ENCODE measurements at regions not wholly inside any gene's neighbourhood (a gene's known extent, or its start where the extent isn't known, plus 50 kb on each side); places are given as distances from the start of the nearest gene placed in this dataset.

GRCh38 chr14:25140411-25140810 is 90.5 kb upstream of the STXBP6 start:
- no peak for DNase-seq (ENCODE audit: low spot score)

- no peak for DNase-seq (ENCODE audit: low spot score)
Measured at GRCh38 chr14:25136811-25137210, 86.9 kb upstream of the STXBP6 start.

GRCh38 chr14:25134184-25134583 is 84.2 kb upstream of the STXBP6 start:
- no peak for DNase-seq (ENCODE audit: low spot score)

- DNase-seq (ENCODE audit: low spot score) = peak; percentile 73
Measured at GRCh38 chr14:25132732-25133422, 82.9 kb upstream of the STXBP6 start.

GRCh38 chr14:25132094-25132493 is 82.1 kb upstream of the STXBP6 start:
- DNase-seq (ENCODE audit: low spot score) = no peak

- no peak for DNase-seq (ENCODE audit: low spot score)
Measured at GRCh38 chr14:25122843-25123242, 72.9 kb upstream of the STXBP6 start.

- no peak for DNase-seq (ENCODE audit: low spot score)
Measured at GRCh38 chr14:25122211-25122610, 72.3 kb upstream of the STXBP6 start.

GRCh38 chr14:25121337-25122129 is 71.6 kb upstream of the STXBP6 start:
- DNase-seq (ENCODE audit: low spot score) = no peak

- DNase-seq (ENCODE audit: low spot score) = no peak
Measured at GRCh38 chr14:25120261-25120660, 70.3 kb upstream of the STXBP6 start.

- no peak for DNase-seq (ENCODE audit: low spot score)
Measured at GRCh38 chr14:25118671-25119070, 68.7 kb upstream of the STXBP6 start.

GRCh38 chr14:25117342-25117741 is 67.4 kb upstream of the STXBP6 start:
- DNase-seq (ENCODE audit: low spot score) = no peak

- DNase-seq (ENCODE audit: low spot score) = no peak
Measured at GRCh38 chr14:25116607-25117006, 66.7 kb upstream of the STXBP6 start.

- DNase-seq (ENCODE audit: low spot score) = no peak
Measured at GRCh38 chr14:25113394-25113793, 63.4 kb upstream of the STXBP6 start.

- no peak for DNase-seq (ENCODE audit: low spot score)
Measured at GRCh38 chr14:25111061-25111601, 61.2 kb upstream of the STXBP6 start.

- no peak for DNase-seq (ENCODE audit: low spot score)
Measured at GRCh38 chr14:25110106-25110505, 60.2 kb upstream of the STXBP6 start.

- no peak for DNase-seq (ENCODE audit: low spot score)
Measured at GRCh38 chr14:25108959-25109358, 59.0 kb upstream of the STXBP6 start.

- DNase-seq (ENCODE audit: low spot score) = no peak
Measured at GRCh38 chr14:25108291-25108690, 58.3 kb upstream of the STXBP6 start.

GRCh38 chr14:25103820-25104219 is 53.9 kb upstream of the STXBP6 start:
- DNase-seq (ENCODE audit: low spot score) = no peak

GRCh38 chr14:25103271-25103670 is 53.3 kb upstream of the STXBP6 start:
- DNase-seq (ENCODE audit: low spot score) = no peak

GRCh38 chr14:25102788-25103187 is 52.8 kb upstream of the STXBP6 start:
- DNase-seq (ENCODE audit: low spot score) = no peak

GRCh38 chr14:25101276-25101675 is 51.3 kb upstream of the STXBP6 start:
- DNase-seq (ENCODE audit: low spot score) = no peak

All from LoVo (cell line).